T follicular helper cell (primary cell): ENCODE measurements at regions not wholly inside any gene's neighbourhood (a gene's known extent, or its start where the extent isn't known, plus 50 kb on each side); places are given as distances from the start of the nearest gene placed in this dataset.

ENCODE experiments used
- DNase-seq: peaks from one replicate; pipeline ENCODE4 v3.0.0-alpha.2; 2020; ENCODE audit warnings: low read depth

- no peak for DNase-seq
Measured at GRCh38 chr22:48679656-48680555, 1147.8 kb downstream of the BRD1 start.

GRCh38 chr22:48678171-48679135 is 1149.2 kb downstream of the BRD1 start:
- DNase-seq = no peak

- DNase-seq = no peak
Measured at GRCh38 chr22:48677621-48678020, 1150.1 kb downstream of the BRD1 start.

GRCh38 chr22:48677168-48677520 is 1150.5 kb downstream of the BRD1 start:
- DNase-seq = no peak

DNA sequence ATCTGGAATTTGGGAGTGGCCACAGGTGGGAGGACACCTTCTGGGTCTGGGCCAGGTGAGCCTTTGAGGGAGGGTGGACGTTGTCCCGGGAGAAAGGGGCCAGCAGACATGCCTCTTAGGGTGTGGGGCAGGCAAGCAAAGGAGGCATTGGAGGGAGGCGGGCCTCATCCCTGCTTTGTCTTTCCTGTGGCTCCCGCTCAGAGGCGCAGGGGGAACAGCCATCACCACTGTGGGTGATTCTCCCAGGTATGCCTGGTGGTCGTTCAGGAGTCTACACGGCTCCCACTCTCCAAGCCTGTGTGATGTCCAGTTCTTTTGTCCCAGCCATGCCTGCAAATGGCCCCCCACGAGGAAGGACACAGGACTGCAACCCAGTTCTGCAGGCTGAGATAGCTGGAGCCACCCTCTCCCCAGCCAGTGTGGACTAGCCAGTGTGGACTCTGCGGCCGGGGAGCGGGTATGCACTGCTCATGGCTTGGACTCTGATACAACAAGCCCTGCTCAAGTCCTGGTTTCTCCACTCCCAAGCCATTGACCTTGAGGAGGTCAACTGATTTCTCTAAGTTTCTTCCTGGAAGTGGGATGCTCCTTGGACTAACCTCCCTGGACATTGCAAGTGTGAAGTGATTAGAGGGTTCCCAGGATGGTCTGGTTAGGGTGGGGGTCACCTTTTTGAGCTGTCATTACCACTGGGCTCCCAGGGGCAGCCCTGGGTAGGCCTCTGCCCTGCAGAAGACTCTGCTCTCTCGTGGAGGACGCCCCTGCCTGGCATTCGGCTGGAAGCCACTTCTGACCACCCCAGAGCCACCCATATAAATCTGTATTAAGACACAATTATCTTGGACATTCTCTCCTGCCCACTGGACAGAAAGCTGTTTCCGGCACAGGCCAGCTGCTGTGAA is 1151.2 kb downstream of the BRD1 start:
- no peak for DNase-seq

GRCh38 chr22:48675830-48676145 is 1151.9 kb downstream of the BRD1 start:
- no peak for DNase-seq

DNA sequence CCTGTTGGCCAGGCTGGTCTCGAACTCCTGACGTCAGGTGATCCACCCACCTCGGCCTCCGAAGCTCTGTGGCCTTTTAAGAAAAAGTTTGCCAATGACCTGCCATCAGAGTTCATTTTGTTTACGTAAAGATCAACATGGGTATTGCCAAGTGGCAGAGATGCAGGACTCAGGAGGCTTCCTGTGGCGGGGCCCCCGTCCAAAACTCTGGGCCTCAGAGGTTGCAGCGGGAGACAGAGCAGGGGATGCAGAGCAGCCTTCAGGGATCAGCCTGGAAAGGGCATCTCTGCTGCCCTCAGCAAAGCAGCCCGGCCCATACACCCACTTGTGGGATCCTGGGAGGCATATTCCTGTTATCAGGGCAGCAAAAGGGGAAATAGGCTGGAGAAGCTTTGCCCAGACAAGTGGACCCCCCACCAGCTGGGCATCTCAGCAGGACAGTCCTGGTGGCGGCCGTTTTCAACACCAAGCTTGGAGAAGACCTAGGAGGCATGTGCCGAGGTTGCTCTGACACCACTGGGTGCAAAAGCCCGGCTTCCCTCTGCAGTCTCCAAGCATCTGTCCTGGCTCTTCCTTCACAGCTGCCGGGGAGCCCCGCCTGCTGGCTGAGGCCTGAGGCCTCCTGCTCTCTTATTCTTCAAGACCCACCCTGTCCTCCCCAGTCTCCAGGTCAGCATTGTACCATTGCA is 1152.4 kb downstream of the BRD1 start:
- DNase-seq = no peak

GRCh38 chr22:48673806-48674500 is 1153.7 kb downstream of the BRD1 start:
- DNase-seq = no peak

- DNase-seq = no peak
Measured at GRCh38 chr22:48672387-48672786, 1155.3 kb downstream of the BRD1 start.

DNA sequence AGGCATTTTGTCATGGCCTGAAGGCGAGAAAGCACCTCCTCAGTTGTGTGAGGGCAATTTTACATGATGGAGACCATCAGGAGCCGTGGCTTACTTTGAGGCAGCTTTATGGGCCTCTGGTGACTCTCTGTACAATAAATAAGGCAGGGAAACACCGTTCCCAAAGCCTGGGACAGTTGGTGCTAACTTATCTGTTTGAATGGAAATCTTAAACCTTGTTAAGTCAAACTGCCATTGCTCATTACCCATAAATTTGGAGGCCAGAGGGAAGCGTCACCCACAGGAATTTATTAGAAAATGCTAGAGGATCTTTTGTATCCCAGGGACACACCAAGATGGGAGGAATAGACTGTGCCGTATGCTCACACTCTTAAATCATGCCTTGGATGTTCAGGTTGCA is 1156.9 kb downstream of the BRD1 start:
- DNase-seq = no peak

DNA sequence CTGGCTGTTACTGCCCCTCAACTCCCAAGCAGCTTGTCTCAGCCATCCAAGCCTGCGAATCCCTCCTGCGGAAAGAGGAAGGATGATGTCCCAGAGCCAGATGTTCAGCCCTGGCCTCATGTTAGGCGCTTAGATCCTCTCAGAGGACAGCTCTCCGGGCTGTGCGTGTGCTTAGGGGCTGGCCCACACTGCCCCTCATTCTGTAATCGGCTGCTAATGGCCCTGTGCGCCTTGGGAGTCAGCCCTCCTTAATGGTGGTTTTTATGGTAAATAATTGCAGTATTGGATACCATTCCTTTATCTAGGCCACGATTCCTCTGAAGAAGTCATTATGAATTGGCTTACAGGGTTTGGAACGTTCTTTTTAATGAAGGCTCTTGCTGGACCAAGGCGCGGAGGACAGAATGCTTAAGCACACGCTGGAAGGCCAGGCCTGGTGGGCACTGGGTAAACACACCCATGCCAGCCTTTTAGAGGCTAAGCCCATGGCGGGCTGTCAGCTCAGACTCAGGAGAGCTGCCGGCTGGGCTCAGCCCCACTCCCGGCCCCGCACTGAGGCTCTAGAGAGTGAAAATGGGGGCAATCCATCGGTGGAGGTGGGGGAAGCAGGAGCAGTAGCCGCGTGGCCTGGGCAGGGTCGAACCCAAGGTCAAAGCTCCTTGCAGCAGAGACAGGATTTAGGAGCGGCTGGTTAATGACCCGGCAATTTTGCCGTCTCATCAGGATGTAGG is 1157.5 kb downstream of the BRD1 start:
- no peak for DNase-seq

- no peak for DNase-seq
Measured at GRCh38 chr22:48669226-48669625, 1158.4 kb downstream of the BRD1 start.

DNA sequence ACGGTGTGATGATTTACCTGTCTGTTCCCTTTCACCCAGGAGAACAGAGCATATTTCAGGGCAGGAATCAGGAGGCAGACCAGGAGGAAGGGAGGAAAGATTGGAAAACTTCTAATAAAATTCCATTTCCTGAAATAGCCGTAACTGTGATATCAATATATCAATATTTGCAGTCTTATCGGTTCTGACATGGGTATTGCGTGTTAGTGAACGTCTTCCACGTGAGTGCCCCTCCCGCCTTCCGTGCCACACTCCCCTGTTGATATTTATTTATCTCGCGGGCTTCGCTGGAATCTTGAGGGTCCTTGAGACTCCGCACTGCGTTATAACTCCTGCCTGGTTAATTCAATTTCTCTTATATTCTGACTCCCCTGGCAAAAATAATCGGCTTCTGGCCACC is 1160.4 kb downstream of the BRD1 start:
- DNase-seq = no peak

DNA sequence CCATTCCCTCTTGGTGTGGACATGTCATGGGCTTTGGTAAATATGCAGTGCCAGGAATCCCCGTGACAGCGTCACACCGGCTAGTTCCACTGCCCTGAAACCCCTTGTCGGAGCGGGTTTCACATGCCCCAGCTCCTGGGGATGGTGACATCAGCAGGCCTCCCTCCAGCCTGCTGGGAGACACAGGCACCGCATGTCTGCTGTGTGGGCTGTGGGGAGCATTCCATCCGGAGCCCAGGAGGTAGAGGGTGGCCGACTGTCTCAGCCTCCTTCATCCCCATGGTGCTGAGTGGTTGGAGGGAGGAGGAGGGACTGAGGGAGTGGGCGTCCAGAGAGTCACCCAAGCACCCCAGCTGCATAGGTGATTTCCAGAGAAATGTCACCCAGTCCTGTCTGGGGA is 1161.1 kb downstream of the BRD1 start:
- no peak for DNase-seq

DNA sequence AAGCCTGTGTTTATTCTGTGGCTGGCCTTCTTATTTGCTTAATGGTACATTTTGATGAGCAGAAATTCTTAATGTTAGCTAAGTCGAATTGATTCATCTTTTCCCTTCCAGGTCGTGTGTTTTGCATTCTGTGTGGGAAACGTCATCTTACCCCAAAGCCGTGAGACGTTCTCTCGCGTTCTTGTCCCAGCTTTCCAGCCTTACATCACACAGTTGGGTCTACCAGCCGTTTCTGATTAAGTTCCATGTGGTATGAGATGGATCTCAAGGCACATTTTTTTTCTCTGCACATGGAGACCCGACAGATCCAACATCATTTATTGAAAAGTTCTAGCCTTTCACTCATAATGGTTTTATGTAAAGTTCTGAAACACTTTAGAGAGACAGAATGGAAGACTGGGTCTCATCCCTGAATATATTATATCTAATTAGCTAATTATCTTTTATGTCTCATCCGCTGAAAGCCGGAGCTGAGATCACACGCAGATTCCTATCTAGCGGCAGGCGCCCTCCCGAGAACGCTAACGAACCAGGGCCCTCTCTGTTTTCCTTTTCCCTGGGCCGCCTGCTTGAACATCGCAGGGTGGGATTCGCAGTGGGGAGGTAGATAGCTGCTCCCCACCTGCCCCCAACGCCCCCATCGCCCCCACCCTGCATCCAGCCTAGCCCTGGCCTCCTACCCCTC is 1162.2 kb downstream of the BRD1 start:
- no peak for DNase-seq

DNA sequence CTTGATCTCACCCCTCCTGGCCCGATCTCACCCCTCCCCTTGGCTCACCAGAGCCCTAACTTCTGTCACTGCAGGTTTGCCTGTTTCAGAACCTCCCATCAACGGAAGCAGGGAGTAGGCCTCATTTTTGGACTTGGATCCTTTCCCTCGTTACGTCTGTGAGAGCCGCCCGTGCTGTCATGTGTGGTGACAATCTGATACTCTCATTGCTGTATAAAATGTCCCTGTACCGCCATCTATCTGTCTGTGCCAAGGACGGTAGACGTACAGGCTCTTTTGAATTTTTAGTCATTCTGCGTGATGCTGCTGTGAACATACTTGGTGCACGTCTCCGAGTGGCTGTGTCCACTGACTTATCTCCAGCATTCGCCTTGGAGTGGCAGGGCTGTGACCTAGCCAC is 1163.1 kb downstream of the BRD1 start:
- DNase-seq = no peak

DNA sequence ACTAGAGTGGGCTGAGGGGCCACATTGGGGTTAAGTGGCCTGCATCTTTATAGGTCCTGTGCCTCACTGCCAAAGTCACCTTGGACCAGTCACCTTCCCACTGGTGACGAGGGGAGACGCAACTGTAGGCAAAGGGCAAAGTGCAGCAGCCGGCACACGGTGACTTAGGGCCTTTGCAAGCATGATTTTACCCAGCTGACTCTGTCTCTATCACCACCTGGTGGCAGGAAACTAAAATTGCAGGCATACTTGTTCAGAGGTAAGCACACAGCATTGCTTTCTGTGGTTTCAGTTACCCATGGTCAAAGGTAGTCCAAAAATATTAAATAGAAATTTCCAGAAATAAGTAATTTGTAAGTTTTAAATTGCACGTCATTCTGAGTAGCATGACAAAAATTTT is 1164.4 kb downstream of the BRD1 start:
- DNase-seq = no peak

- DNase-seq = no peak
Measured at GRCh38 chr22:48662476-48663135, 1165.1 kb downstream of the BRD1 start.

GRCh38 chr22:48661984-48662383 is 1165.7 kb downstream of the BRD1 start:
- no peak for DNase-seq
